ENCODE measurements at regions not wholly inside any gene's neighbourhood (a gene's known extent, or its start where the extent isn't known, plus 50 kb on each side); places are given as distances from the start of the nearest gene placed in this dataset.

DNA sequence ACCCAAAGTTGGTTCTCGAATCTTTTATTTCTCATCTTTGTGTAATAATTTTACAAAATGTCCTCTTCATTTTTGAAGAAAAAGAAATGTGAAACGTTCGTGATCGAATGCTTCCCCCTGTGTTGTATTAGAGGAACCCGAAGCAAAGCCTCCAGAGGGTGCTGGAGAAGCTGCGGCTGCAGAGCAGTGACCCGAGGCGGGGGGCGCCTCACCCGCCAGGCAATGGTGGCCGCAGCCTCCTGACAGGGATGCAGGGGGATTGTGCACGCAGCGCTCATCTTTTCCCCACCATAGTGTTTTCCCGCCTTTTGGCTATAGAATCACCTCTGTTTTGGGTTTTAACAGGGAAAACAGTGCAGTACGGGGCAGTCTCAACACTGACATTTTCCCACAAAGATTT, 307.5 kb upstream of the ANKRD30A start:
- TF ChIP-seq POLR2A (IDR thresholded peaks at IDR 0.05), result no peak
- TF ChIP-seq, protein P1, sequence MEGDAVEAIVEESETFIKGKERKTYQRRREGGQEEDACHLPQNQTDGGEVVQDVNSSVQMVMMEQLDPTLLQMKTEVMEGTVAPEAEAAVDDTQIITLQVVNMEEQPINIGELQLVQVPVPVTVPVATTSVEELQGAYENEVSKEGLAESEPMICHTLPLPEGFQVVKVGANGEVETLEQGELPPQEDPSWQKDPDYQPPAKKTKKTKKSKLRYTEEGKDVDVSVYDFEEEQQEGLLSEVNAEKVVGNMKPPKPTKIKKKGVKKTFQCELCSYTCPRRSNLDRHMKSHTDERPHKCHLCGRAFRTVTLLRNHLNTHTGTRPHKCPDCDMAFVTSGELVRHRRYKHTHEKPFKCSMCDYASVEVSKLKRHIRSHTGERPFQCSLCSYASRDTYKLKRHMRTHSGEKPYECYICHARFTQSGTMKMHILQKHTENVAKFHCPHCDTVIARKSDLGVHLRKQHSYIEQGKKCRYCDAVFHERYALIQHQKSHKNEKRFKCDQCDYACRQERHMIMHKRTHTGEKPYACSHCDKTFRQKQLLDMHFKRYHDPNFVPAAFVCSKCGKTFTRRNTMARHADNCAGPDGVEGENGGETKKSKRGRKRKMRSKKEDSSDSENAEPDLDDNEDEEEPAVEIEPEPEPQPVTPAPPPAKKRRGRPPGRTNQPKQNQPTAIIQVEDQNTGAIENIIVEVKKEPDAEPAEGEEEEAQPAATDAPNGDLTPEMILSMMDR (IDR thresholded peaks at IDR 0.05), result no peak
